GM12873 (cell line): ENCODE measurements at regions not wholly inside any gene's neighbourhood (a gene's known extent, or its start where the extent isn't known, plus 50 kb on each side); places are given as distances from the start of the nearest gene placed in this dataset.

ENCODE experiments used
- TF ChIP-seq, protein P1 (sequence below): IDR thresholded peaks from 2 replicates; pipeline ENCODE4 v1.5.1; 2012; ENCODE audit warnings: low read depth, mild to moderate bottlenecking, moderate library complexity, low read length, control low read depth; ENCODE audit not compliant: insufficient read depth; ENCODE audit errors: missing control alignments

DNA sequence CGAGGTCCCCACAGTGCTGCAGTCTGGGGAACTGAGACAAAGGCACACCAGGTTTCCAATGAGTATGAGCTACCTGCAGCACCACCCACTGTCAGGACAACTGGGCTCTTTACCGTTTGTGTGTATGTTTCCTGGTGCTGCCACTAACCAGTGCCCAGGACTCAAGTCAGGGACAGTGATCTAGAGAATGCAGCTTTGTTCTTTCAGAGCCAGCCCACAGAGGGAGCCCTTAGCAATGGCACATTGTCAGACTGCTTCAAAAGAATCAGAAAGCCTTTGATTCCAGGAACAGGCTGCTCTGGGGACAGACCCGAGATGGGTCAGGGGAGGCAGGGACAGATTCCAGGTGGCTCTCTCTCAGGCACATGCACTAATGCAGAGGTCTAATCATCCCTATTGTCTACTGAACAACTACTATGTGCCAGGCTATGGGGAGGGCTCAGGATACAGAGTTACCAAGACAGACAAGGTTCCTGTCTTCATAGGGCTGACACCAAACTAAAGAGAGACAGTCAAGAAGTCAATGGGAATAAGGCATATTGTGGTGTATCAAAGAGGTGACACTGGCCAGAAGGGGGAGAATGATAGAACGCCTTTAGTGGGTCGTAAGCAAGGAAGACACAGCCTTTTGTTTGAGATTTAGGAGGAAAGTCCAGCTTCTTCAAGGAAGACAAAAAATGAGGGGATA is 103.7 kb downstream of the VPREB1 start:
- TF ChIP-seq, protein P1, sequence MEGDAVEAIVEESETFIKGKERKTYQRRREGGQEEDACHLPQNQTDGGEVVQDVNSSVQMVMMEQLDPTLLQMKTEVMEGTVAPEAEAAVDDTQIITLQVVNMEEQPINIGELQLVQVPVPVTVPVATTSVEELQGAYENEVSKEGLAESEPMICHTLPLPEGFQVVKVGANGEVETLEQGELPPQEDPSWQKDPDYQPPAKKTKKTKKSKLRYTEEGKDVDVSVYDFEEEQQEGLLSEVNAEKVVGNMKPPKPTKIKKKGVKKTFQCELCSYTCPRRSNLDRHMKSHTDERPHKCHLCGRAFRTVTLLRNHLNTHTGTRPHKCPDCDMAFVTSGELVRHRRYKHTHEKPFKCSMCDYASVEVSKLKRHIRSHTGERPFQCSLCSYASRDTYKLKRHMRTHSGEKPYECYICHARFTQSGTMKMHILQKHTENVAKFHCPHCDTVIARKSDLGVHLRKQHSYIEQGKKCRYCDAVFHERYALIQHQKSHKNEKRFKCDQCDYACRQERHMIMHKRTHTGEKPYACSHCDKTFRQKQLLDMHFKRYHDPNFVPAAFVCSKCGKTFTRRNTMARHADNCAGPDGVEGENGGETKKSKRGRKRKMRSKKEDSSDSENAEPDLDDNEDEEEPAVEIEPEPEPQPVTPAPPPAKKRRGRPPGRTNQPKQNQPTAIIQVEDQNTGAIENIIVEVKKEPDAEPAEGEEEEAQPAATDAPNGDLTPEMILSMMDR: peak; percentile 37

DNA sequence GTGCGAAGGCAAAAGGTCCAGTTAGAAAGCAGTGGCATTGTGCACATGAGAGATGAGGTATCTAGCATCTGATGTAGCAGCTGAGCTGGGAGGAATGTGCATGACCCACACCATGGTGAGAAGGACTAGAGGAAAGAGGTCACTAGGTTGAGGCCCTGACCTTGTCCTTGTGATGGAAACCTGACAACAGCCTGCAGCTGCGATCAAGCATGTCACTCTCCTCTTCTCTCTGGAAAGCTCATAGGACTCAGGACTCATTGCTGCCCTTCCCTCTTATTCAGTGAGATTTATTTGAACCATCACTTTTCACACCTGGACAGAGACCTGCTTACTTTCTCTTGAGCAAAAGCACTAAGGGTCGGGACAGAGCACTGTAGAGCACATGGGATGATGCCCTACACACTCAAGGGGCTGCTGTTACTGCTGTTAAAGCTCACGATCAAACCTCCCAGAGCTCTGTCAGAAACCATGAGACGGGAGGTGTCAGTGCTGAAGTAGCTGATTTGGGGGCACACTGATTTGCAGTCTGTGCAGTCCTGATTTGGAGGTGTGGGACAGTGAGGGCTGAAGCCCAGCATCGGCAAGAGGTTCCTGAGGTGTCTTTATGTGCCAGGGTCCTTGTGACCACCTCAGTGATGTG is 104.3 kb downstream of the VPREB1 start:
- TF ChIP-seq, protein P1: no peak

DNA sequence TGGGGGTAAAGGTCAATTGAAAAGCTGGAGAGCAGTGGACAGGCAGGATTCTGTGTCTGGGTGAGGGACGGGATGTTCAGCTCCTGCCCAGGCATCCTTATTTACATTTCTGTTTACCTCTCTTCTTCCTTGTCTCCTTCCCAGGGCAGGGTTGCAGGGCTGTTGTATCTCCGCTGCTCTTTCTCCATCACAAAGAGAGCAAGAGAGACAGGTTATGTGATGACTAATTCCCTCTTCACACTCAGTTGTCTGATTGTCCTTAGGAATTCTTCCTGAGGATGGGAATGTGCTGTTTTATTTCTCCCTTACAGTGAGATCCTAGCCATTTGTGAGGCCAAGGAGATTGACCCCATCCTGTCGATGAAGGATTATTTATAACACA is 104.9 kb downstream of the VPREB1 start:
- TF ChIP-seq, protein P1: no peak

DNA sequence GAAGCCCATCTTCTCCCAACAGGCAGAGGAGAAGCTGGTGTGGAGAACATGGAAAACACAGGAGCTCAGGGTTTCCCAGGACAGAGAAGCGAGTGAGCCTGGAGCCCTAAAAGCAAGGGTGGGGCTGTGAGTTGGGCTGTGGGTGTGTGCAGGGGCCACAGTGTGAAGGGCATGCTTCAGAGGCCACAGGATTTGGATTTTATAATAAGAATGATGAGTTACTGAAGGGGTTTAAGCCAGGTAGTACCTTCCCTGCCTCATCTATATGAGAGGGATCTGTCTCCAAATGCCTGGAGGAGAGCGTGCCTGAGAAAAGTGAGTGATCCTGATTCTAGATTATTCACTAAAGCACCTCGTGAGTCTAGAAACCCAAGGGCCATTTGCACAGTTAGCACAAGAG is 106.8 kb downstream of the VPREB1 start:
- TF ChIP-seq, protein P1: no peak

DNA sequence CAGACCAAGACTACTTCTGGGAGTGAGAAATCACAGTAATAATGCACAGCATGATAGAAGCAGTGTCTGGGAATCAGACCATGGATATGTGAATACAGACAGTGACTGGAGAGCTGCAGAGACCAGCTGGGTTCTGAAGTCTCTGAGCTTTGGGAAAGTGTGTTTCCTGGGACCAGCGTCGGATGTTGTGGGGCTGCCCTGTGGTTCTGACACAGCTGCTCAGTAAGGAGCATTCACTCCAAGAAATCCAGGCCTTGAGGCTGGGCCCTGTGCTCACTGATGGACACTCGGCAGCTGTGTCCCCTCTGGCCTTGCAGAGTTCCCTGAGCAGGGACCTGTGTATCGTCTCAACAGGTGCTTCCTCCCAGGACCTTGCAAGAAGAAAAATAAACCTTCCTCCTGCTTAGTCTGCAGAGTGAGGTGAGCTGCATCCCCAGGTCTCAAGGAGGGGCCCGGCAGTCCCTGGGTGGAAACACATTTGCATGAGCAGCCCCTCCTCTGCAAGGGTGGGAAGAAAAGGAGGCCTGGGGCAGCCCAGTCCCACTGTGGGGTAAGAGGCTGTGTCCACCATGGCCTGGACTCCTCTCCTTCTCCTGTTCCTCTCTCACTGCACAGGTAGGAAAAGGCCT is 107.9 kb downstream of the VPREB1 start:
- TF ChIP-seq, protein P1: no peak

DNA sequence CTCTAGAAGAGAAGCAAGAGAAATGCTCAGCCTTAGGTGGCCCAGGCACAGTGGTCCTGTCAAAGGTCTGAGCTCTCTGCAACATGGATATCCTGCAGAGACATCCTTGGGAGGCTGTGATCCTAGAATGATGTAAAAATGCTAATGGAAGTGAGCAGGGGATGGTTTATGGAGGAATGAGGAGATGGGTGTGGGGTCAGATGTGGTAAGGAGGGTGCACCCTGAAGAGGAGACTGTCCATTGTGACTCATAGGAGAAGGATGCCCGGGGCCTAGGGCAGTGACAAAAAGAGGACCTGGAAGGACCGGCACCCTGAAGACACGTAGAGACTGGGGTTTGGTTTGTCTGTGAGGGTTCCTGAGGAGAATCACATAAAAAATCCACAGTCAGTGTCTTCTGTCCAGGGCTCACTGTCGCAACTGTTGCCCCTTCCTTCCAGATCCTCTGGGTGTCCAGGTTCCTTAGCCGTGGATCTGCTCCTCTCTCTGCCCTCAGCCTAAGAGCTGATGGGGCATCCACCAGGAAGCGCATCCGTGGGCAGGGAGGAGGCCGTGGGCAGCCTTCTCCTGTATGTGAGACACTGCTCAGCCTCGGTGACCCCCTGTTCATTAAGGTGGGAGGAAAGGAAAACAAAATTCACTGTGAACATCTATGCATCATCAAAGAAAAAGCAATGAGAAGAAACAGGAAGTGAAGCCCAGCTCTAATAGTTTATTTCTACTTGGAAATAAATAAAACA is 110.7 kb downstream of the VPREB1 start:
- TF ChIP-seq, protein P1: no peak
